IMR-90 (cell line): ENCODE measurements at regions not wholly inside any gene's neighbourhood (a gene's known extent, or its start where the extent isn't known, plus 50 kb on each side); places are given as distances from the start of the nearest gene placed in this dataset.

Experiments used
- ATAC-seq: fragments of 200-7000 bp; cut with Tn5 transposase; 2 replicates; pipeline ENCODE4 v1.9.1; 2020; ENCODE audit warnings: low read depth, mild to moderate bottlenecking, moderate library complexity
- BruUV-seq: library from RNA; stranded (reverse); fragments of 400-500 nt; replicated peaks from 2 replicates; lab custom pipeline; 2021; lab: Mats Ljungman, UMichigan
- CTCF ChIA-PET: fragments of 300-600 bp; formaldehyde crosslinking; extraction: SDS; loops from one replicate; lab custom pipeline; 2021; ENCODE audit warnings: antibody characterized with exemption; lab: Yijun Ruan, JAX
- POLR2A ChIA-PET: fragments of 300-600 bp; sonication (Branson Sonifier 250); formaldehyde crosslinking; loops from one replicate; lab custom pipeline; 2022; ENCODE audit warnings: antibody characterized with exemption; ENCODE audit not compliant: unreplicated experiment; lab: Charles Lee
- DNase-seq: peaks from one replicate; pipeline ENCODE4 v3.0.0; 2013
- H2AFZ ChIP-seq: replicated peaks from 2 replicates; pipeline ENCODE3; 2013; ENCODE audit warnings: low read length, mild to moderate bottlenecking; ENCODE audit not compliant: poor library complexity
- H2AK5ac ChIP-seq: 2 replicates; pipeline ENCODE4 v1.6.1; 2013; ENCODE audit warnings: low read depth, low read length, inconsistent platforms
- H2AK9ac ChIP-seq: replicated peaks from 2 replicates; pipeline ENCODE3; 2013; ENCODE audit warnings: mild to moderate bottlenecking, low read depth, low read length, moderate library complexity; ENCODE audit not compliant: poor library complexity
- H2BK120ac ChIP-seq: 2 replicates; pipeline ENCODE4 v1.6.1; 2013; ENCODE audit warnings: low read depth, low read length, inconsistent platforms
- H2BK15ac ChIP-seq: 3 replicates; pipeline ENCODE4 v1.6.1; 2013; ENCODE audit warnings: low read depth, low read length, inconsistent platforms
- H2BK20ac ChIP-seq: 2 replicates; pipeline ENCODE4 v1.6.1; 2013; ENCODE audit warnings: low read depth, mild to moderate bottlenecking, inconsistent platforms, low read length, moderate library complexity
- H2BK5ac ChIP-seq: 2 replicates; pipeline ENCODE4 v1.6.1; 2013; ENCODE audit warnings: mild to moderate bottlenecking, low read depth, low read length, inconsistent platforms; ENCODE audit not compliant: poor library complexity, severe bottlenecking
- H3K14ac ChIP-seq: replicated peaks from 2 replicates; pipeline ENCODE4 v1.6.1; 2013; ENCODE audit warnings: low read depth, low read length, inconsistent platforms
- H3K18ac ChIP-seq: 2 replicates; pipeline ENCODE4 v1.6.1; 2013; ENCODE audit warnings: low read depth, low read length, control low read depth
- H3K23ac ChIP-seq: 2 replicates; pipeline ENCODE4 v1.6.1; 2013; ENCODE audit warnings: low read depth, low read length, inconsistent platforms
- H3K27ac ChIP-seq: 2 replicates; pipeline ENCODE4 v1.5.1; 2013; ENCODE audit warnings: mild to moderate bottlenecking, control low read depth, low read length; ENCODE audit not compliant: insufficient read depth
- H3K27me3 ChIP-seq: 2 replicates; pipeline ENCODE4 v1.6.1; 2013; ENCODE audit warnings: low read length; ENCODE audit not compliant: control insufficient read depth, insufficient read depth
- H3K36me3 ChIP-seq: 2 replicates; pipeline ENCODE4 v1.6.1; 2013; ENCODE audit warnings: low read length, mixed read lengths; ENCODE audit not compliant: control insufficient read depth, insufficient read depth
- H3K4ac ChIP-seq: 2 replicates; pipeline ENCODE4 v1.6.1; 2013; ENCODE audit warnings: low read depth, low read length, inconsistent platforms
- H3K4me1 ChIP-seq: 2 replicates; pipeline ENCODE4 v1.6.1; 2013; ENCODE audit warnings: low read length, mixed read lengths; ENCODE audit not compliant: control insufficient read depth, insufficient read depth
- H3K4me2 ChIP-seq: 2 replicates; pipeline ENCODE4 v1.6.1; 2013; ENCODE audit warnings: low read depth, mild to moderate bottlenecking, control low read depth, low read length, moderate library complexity
- H3K4me3 ChIP-seq: 2 replicates; pipeline ENCODE4 v1.5.1; 2013; ENCODE audit warnings: low read depth, mild to moderate bottlenecking, control low read depth, low read length, moderate library complexity; ENCODE audit not compliant: insufficient read depth
- H3K56ac ChIP-seq: 2 replicates; pipeline ENCODE4 v1.6.1; 2013; ENCODE audit warnings: low read length, inconsistent platforms; ENCODE audit not compliant: insufficient read depth; ENCODE audit errors: extremely low read depth
- H3K79me1 ChIP-seq, 2 experiments: 2 replicates each; pipeline ENCODE4 v1.6.1; 2013; ENCODE audit warnings: low read length in 2 of 2, inconsistent platforms in 1 of 2, low read depth in 1 of 2
- H3K9ac ChIP-seq: 2 replicates; pipeline ENCODE4 v1.6.1; 2013; ENCODE audit warnings: low read depth, low read length, control low read depth
- H3K9me1 ChIP-seq: 2 replicates; pipeline ENCODE4 v1.6.1; 2013; ENCODE audit warnings: low read length, inconsistent platforms; ENCODE audit not compliant: insufficient read depth
- H3K9me3 ChIP-seq: 2 replicates; pipeline ENCODE4 v1.6.1; 2013; ENCODE audit warnings: low read length; ENCODE audit not compliant: control insufficient read depth, insufficient read depth
- H4K20me1 ChIP-seq: 2 replicates; pipeline ENCODE4 v1.6.1; 2013; ENCODE audit warnings: low read length, inconsistent platforms; ENCODE audit not compliant: insufficient read depth
- H4K5ac ChIP-seq: 2 replicates; pipeline ENCODE4 v1.6.1; 2013; ENCODE audit warnings: mild to moderate bottlenecking, low read depth, low read length, control low read depth
- H4K8ac ChIP-seq, 2 experiments: 2 replicates each; pipeline ENCODE4 v1.6.1; 2013; ENCODE audit warnings: low read depth in 2 of 2, low read length in 2 of 2, control low read depth in 1 of 2, inconsistent platforms in 1 of 2
- H4K91ac ChIP-seq: 2 replicates; pipeline ENCODE4 v1.6.1; 2013; ENCODE audit warnings: low read depth, low read length, inconsistent platforms; ENCODE audit not compliant: insufficient read depth
- BHLHE40 ChIP-seq: fragments of 150-350 bp; IDR thresholded peaks from 2 replicates; pipeline ENCODE4 v1.6.1; 2016; ENCODE audit warnings: mild to moderate bottlenecking, low read depth, low read length
- CEBPB ChIP-seq: IDR thresholded peaks from 2 replicates; pipeline ENCODE4 v1.6.1; 2012; ENCODE audit warnings: low read depth, low read length, improper control_type of control experiment
- CHD1 ChIP-seq: IDR thresholded peaks from 2 replicates; pipeline ENCODE4 v1.6.1; 2012; ENCODE audit warnings: low read depth, low read length, improper control_type of control experiment
- FOS ChIP-seq: fragments of 150-350 bp; IDR thresholded peaks from 2 replicates; pipeline ENCODE4 v1.6.1; 2016; ENCODE audit warnings: low read depth, low read length
- MAFK ChIP-seq: IDR thresholded peaks from 2 replicates; pipeline ENCODE4 v1.6.1; 2012; ENCODE audit warnings: low read depth, low read length, improper control_type of control experiment
- MAZ ChIP-seq: IDR thresholded peaks from 2 replicates; pipeline ENCODE4 v1.6.1; 2012; ENCODE audit warnings: low read depth, mild to moderate bottlenecking, low read length, improper control_type of control experiment, moderate library complexity, borderline replicate concordance
- MXI1 ChIP-seq: IDR thresholded peaks from 2 replicates; pipeline ENCODE4 v1.6.1; 2012; ENCODE audit warnings: low read depth, mild to moderate bottlenecking, low read length, moderate library complexity, borderline replicate concordance
- NFE2L2 ChIP-seq: fragments of 150-350 bp; IDR thresholded peaks from 2 replicates; pipeline ENCODE4 v1.6.1; 2016; ENCODE audit warnings: low read depth, mild to moderate bottlenecking, low read length
- POLR2A ChIP-seq: IDR thresholded peaks from 2 replicates; pipeline ENCODE4 v1.6.1; 2012; ENCODE audit warnings: mild to moderate bottlenecking, low read depth, low read length
- RAD21 ChIP-seq: IDR thresholded peaks from 2 replicates; pipeline ENCODE4 v1.6.1; 2012; ENCODE audit warnings: low read length, improper control_type of control experiment
- RCOR1 ChIP-seq: IDR thresholded peaks from 2 replicates; pipeline ENCODE4 v1.6.1; 2012; ENCODE audit warnings: mild to moderate bottlenecking, low read length, improper control_type of control experiment; ENCODE audit not compliant: insufficient replicate concordance
- RFX5 ChIP-seq: IDR thresholded peaks from 2 replicates; pipeline ENCODE4 v1.8.0; 2012; ENCODE audit warnings: low read depth, mild to moderate bottlenecking, low read length, moderate library complexity
- SMC3 ChIP-seq: fragments of 150-350 bp; IDR thresholded peaks from 2 replicates; pipeline ENCODE4 v1.6.1; 2016; ENCODE audit warnings: low read depth, mild to moderate bottlenecking, antibody characterized with exemption, low read length, moderate library complexity
- USF2 ChIP-seq: fragments of 150-350 bp; IDR thresholded peaks from 2 replicates; pipeline ENCODE4 v1.6.1; 2017; ENCODE audit warnings: mild to moderate bottlenecking, antibody characterized with exemption, low read length, low read depth
- WGBS, 2 experiments: methylation state at CpG; one replicate each; pipeline versions ENCODE4 v1.1.5 to v1.1.7; 2013; ENCODE audit warnings: missing lambda C conversion rate in 2 of 2; ENCODE audit not compliant: insufficient read length in 1 of 2; ENCODE audit errors: extremely low coverage in 2 of 2; 5-methylcytosine and 5-hydroxymethylcytosine counted together
- dilution Hi-C: fragments of 300-500 bp; cut with HindIII; formaldehyde crosslinking; loops from one replicate; pipeline ENCODE4 v1.14.3; 2018; ENCODE audit warnings: low sequenced_read_pairs; ENCODE audit not compliant: unreplicated experiment
- in situ Hi-C: fragments of 300-500 bp; cut with MboI; formaldehyde crosslinking; loops from 3 replicates; pipeline ENCODE4 v1.14.3; 2019; ENCODE audit warnings: low sequenced_read_pairs, inconsistent platforms, mixed read lengths
- intact Hi-C: fragments of 100-400 bp; cut with micrococcal nuclease; formaldehyde crosslinking; loops from 2 replicates; pipeline ENCODE4 v1.10.0; 2022
- TF ChIP-seq, protein P1 (sequence below): fragments of 150-350 bp; IDR thresholded peaks from 2 replicates; pipeline ENCODE4 v1.6.1; 2016; ENCODE audit warnings: low read depth, mild to moderate bottlenecking, low read length, moderate library complexity, borderline replicate concordance
- TF ChIP-seq, protein P2 (sequence below): conservative IDR thresholded peaks from 2 replicates; pipeline ENCODE4 v1.5.1; 2012; ENCODE audit warnings: mild to moderate bottlenecking, low read depth, low read length, improper control_type of control experiment

GRCh38 chr13:78201411-78201810 is 282.8 kb upstream of the EDNRB start:
- intact Hi-C loops: no loop called here
- H3K4me1 ChIP-seq: no peaks in the 10 kb centered on the region
- H3K9me1 ChIP-seq: no peaks in the 10 kb centered on the region
- no peaks in the 10 kb centered on the region for H4K20me1 ChIP-seq
- TF ChIP-seq, protein P1, sequence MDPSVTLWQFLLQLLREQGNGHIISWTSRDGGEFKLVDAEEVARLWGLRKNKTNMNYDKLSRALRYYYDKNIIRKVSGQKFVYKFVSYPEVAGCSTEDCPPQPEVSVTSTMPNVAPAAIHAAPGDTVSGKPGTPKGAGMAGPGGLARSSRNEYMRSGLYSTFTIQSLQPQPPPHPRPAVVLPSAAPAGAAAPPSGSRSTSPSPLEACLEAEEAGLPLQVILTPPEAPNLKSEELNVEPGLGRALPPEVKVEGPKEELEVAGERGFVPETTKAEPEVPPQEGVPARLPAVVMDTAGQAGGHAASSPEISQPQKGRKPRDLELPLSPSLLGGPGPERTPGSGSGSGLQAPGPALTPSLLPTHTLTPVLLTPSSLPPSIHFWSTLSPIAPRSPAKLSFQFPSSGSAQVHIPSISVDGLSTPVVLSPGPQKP: no peak
- TF ChIP-seq RAD21: no peak
- no peak for TF ChIP-seq RCOR1
- no peak for TF ChIP-seq BHLHE40
- TF ChIP-seq SMC3: no peak
- TF ChIP-seq MXI1: no peak
- no peak for TF ChIP-seq MAZ
- no peak for TF ChIP-seq CEBPB
- TF ChIP-seq FOS: no peak
- no peak for TF ChIP-seq POLR2A
- TF ChIP-seq CHD1: no peak
- TF ChIP-seq, protein P2, sequence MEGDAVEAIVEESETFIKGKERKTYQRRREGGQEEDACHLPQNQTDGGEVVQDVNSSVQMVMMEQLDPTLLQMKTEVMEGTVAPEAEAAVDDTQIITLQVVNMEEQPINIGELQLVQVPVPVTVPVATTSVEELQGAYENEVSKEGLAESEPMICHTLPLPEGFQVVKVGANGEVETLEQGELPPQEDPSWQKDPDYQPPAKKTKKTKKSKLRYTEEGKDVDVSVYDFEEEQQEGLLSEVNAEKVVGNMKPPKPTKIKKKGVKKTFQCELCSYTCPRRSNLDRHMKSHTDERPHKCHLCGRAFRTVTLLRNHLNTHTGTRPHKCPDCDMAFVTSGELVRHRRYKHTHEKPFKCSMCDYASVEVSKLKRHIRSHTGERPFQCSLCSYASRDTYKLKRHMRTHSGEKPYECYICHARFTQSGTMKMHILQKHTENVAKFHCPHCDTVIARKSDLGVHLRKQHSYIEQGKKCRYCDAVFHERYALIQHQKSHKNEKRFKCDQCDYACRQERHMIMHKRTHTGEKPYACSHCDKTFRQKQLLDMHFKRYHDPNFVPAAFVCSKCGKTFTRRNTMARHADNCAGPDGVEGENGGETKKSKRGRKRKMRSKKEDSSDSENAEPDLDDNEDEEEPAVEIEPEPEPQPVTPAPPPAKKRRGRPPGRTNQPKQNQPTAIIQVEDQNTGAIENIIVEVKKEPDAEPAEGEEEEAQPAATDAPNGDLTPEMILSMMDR: no peak
- TF ChIP-seq NFE2L2: no peak
- TF ChIP-seq RFX5: no peak
- TF ChIP-seq MAFK: no peak
- no peak for TF ChIP-seq USF2
- ChIA-PET POLR2A (no interaction called here), CTCF (interaction anchor here (1.1 kb wide), 1 partner anchor 10 kb away, joined by 7 read pairs; no protein-coding TSS in a partner anchor)
- no peak overlapping the region for H3K4me3 ChIP-seq
- H3K79me1 ChIP-seq: no peaks in the 10 kb centered on the region
- H3K27me3 ChIP-seq: no peaks in the 10 kb centered on the region
- DNase-seq: no peak
- H3K4me2 ChIP-seq: no peak overlapping the region
- no peak overlapping the region for H3K56ac ChIP-seq
- H3K36me3 ChIP-seq: no peaks in the 10 kb centered on the region
- H3K23ac ChIP-seq: no peak overlapping the region
- H2BK20ac ChIP-seq: no peak overlapping the region
- in situ Hi-C loops: no loop called here
- dilution Hi-C loops: no loop called here
- no peak overlapping the region for H4K91ac ChIP-seq
- no peak overlapping the region for H3K27ac ChIP-seq
- H3K4ac ChIP-seq: no peak overlapping the region
- H2BK5ac ChIP-seq: no peak overlapping the region
- BruUV-seq: no TSS peak
- ATAC-seq: no peak
- H3K18ac ChIP-seq: no peak overlapping the region
- H2AK9ac ChIP-seq: no peak overlapping the region
- H2BK15ac ChIP-seq: no peak overlapping the region
- no peaks in the 10 kb centered on the region for H3K9me3 ChIP-seq
- H2AK5ac ChIP-seq: no peak overlapping the region
- no peak overlapping the region for H4K8ac ChIP-seq
- H4K5ac ChIP-seq: no peak overlapping the region
- no peak overlapping the region for H2AFZ ChIP-seq
- no peak overlapping the region for H2BK120ac ChIP-seq
- no peak overlapping the region for H3K14ac ChIP-seq
- no peak overlapping the region for H3K9ac ChIP-seq
- no CpG with 5 or more reads among the region's 3 CpGs for WGBS, 2 experiments
